C1 segment of cervical spinal cord (tissue), 14 donors: ENCODE measurements at regions not wholly inside any gene's neighbourhood (a gene's known extent, or its start where the extent isn't known, plus 50 kb on each side); places are given as distances from the start of the nearest gene placed in this dataset.
A peak's percentile ranks its signal among the peaks of the same experiment; 100 is the strongest.

Experiments
- DNase-seq, 14 donors: peaks; one replicate each; lab custom pipeline; 2025; lab: John Stamatoyannopoulos, UW

DNA sequence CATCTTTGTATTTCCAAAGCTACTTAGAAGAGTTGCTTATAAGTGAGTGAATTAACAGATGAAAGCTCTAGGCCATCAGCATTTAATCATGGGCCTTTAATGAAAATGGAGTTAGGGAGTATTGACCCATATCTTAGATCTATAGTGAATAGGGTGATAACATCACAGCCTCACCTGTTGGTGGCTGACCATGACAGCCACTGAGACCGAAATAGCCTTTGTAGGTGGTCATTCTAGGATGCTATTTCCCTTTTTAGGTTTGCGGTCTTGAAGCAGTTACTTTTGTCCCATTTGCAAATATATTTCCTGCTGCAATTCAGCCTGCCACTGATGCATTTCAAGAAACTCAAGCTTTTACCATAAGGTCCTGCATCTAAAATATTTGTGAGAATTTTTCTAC, 410.1 kb upstream of the LYPLAL1 start:
- no peak for DNase-seq

DNA sequence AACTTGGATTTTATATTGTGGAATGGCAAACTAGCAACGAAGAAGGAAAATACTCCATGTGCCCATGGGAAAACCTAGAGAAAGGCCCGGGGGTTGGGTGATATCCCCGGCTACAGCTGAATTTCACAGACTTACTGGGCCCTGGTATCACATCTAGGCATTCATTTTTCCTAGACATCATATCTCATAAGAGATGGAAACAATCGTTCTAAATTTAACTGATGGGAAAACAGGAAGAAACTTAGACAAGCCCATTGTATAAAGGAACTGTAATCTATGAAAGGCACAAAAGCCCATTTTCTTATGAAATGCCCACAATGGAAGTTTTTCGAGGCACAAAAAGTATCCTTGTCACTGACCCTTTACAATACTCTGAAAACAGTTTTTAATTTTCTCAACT, 407.9 kb upstream of the LYPLAL1 start:
- DNase-seq: no peak

DNA sequence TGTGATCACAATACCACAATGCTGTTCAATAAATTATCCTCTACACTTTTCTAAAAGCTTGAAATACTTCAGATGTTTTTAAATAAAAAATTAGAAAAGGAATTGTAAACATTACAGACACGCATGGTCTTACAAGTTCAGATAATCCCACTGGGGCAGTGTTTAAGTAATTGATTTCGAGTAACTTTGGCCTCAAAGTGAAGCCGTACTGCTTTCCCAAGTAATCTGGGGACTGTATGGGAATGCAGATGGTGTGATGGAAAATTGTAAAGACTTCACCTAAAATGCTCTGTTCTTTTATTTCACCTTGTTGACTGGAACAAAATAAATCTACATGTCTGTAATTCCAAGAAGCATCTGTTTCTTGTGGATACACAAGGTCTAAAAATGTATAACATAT, 401.7 kb upstream of the LYPLAL1 start:
- DNase-seq: no peak

DNA sequence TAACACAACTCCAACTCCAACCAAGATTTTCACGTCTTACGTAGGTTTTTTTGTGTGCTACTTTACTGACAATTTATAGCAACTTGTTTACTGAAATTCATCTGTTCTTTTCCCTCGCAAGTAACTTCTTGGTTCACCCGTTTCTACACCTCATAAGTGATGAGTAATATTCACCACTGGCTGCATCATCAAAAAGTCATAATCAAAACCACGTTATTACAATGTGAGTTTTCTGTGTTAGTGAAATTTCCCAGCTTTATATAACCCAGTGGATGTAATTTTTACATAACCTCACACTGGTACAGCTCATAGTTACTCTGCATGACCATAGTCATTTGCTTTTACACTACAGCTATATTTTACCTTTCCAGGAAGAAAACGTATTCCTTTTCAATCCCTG, 401.1 kb upstream of the LYPLAL1 start:
- no peak for DNase-seq

DNA sequence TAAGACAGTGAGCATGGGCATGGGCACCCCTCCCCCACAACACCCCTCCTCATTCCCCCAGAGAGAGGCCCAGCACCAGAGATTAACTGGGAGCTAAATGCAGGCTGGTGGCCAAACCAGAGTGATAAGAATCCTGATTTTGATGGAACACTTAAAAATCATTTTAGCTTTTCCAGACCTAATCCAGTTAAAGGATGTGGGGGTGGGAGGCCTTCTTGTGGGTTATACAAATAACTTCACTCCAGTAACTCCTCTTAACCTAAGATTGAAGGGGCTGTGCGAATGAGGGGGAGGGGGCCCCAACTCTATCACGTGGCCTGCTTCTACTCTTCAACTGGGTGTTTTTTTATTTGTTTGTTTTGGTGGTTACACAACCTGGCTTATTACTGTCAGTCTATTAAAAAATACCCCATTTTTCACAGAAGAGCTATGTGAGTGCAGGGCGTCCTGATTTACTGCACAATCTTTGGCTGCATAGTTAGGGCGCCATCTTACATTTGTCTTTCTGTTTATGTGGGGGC, 398.1 kb upstream of the LYPLAL1 start:
- DNase-seq: no peak

DNA sequence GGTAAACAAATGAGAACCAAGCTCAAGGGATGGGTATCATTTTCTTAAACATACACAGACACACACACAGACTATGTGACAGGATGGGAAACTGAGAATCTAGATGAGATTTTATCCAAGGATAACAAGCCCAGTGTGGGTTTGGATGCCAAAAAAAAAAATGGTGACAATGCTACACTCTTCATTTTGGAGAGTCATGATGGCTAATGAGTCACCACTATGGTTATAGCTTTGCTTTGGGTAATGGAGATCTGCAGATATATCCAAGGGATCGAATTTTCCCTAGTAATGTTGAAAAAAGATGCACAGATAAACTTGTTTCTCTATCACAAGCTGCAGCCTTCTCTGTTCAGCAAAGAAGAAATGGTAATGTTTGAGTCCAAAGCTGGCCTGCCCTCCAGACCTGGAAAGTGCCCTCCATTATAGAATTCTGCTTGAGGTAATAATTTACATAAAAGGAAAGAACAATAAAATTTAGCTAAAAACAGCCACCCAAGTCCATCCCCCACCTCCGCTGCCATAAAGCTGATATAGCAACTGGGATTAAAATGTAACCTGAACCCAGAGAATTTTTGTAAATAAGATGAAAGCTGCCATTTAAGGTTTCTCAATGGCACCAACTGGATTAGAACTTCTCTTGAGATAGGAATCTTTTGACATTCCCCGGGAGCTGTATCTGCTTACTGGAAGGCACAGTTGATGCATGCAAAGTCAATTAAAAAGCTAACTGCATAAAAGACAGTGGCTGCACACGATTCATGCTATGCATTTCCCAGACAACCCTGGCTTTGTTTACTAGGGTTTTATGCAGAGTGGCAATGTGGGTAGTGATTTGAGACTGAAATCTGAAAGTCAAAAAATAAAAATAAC, 395.2 kb upstream of the LYPLAL1 start:
- no peak for DNase-seq

DNA sequence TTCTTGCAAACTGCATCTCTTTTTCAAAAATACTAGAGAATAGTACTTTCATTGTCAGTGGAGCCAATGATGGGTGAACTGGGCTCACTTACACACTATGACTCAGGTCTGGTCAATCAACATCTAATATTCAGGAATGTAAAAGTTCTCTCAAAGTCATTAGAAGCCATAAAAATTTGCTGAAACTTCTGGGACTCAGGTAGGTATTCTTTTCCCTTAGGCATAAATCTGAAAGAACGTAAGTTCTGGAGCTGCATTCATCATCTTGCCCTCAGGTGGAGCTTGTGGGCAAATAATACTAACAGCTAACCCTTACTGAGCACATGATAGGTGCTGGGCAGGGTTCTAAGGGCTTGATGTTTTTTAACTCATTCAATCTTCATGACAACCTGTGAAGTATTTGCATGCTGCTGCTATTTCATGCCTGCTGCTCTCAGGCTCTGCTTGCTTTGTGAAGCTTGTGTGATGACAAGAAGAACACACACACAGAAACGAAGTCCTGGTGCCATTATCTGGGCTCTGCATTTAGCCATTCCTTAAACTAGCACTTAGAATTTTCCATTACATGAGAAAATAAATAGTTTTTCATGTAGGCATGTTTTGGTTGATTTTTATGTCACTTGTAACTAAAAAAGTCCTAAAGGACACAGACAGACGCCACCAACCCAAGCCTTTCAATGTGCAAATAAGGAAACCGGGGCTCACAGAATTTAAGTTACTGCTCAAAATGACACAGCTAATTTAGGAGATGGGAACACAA, 394.2 kb upstream of the LYPLAL1 start:
- no peak for DNase-seq

DNA sequence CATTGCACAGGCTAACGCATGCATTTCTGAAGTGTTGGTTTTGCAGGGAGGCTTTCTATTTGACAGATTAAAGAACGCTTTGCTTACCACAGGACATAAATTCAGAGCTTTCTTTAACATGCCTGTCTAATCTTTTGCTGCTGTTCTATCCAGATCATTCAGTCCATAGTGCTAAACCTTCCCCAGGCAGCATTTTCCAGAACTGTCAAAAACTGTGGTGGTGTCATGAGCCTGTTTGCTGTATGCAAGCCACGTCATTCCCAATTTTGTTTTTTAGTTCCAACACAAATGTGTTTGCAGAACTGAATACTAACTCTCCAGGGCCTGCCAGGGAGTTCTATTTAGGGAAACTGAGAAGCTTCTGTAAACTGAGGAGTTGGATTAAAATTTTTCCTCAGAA, 390.5 kb upstream of the LYPLAL1 start:
- DNase-seq: no peak

DNA sequence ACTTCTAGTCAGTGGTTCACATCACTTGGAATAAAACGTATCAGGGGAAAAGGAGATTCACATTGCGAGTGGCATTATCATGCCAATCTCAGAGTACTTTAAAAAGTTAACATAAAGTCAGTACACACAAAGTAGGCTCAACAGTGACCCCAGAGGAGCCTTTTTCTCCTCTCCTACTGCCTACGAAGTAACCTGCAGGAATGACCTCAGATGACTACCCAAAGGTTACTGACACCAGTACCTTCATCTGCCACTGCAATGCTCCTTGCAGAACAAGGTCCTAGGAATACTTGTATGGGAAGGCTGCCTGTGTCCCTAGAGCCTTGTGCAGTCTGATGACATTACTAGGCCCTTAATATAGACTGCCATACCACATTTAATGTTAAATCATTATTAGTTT, 389.8 kb upstream of the LYPLAL1 start:
- no peak for DNase-seq

DNA sequence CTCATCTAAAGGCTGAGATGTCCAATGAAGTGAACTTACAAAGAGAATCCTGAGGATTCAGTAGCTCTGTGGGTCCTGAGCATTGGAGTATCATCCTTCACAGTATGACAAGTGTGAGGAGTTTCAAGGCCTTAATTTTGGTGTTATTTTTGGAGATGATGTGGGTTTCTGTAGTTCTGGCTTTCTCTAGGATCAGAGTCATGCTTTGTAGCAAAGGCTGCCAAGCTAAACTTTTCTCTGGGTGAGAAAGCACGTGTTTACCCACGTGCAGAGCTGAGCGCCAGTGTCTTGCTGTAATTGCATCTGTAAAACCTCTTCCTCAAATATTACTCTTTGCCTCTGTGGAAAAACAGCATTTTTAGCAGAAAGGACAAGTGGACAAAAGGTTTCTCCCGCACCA, 387.8 kb upstream of the LYPLAL1 start:
- DNase-seq: peak in 1 of 14 donors; percentile 11

DNA sequence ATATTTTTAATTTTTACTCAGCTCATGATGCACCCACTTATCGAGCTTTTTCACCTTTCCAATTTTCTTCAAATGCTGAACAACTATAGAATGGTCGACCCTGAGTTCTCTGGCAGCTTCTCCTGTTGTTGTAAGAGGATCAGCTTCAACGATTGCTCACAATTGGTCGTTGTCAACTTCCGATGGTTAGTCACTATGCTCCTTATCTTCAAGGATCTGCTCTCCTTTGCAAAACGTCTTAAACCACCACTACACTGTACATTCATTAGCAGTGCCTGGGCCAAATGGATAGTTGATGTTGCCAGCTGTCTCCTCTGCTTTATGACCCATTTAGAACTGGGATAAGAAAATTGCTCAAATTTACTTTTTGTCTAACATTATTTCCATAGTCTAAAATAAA, 385.9 kb upstream of the LYPLAL1 start:
- DNase-seq: no peak

DNA sequence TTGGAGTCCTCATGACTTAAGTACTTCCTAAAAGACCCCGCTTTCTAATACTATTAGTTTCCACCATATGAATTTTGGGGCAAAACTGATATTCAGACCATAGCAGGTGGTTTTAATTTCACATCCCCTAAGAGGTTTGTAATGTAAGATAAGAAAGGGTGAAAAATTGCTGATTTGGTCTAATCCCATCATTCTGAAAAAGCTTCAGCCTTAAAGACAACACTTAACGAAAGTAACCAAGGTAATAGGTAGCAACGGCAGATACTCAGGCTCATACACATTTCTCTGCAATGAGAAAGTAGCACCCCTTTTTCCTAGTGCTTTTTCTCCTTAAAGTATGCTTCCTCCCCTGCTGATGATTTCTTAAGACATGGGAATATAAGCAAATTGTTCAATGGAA, 376.9 kb upstream of the LYPLAL1 start:
- DNase-seq: no peak

DNA sequence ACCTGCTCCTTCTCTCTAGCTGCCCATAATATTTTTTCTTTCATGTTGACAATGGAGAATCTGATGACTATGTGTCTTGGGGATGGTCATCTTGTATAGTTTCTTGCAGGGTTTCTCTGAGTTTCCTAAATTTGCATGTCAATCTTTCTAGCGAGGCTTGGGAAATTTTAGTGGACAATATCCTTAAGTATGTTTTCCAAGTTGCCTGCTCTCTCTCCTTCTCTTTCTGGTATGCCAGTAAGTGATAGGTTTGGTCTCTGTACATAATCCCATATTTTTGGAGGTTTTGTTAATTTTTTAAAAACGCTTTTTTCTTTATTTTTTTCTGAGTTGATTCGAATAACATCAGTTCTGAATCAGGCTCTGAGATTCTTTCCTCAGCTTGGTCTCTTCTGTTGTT, 370.9 kb upstream of the LYPLAL1 start:
- DNase-seq: no peak

DNA sequence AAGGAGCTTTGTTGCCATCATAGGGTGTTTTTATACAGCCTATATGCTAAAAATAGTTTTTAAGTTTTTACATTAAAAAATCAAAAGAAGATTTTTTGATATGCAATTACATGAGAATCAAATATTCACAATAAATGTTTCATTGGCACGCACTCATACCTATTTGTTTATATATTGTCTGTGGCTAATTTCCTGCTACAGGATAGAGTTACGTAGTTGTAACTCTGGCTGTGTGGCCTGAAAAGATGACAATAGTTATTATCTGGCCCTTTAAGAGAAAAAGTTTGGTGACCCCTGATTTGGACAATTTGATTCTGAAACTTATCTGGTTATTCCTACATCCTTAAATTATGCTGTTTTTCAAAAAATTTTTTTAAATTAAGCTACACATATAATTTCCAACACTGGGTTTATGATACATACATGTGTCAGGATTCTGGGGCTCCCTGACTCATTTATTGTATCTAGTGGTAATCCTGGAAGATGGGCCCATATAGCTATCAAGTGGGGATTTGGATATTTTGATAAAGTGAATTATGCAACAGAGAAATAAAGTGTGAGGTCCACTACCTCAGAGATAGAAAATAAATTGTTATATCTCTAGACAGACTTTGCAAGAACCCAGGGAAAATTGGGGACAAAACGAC, 370.2 kb upstream of the LYPLAL1 start:
- no peak for DNase-seq

DNA sequence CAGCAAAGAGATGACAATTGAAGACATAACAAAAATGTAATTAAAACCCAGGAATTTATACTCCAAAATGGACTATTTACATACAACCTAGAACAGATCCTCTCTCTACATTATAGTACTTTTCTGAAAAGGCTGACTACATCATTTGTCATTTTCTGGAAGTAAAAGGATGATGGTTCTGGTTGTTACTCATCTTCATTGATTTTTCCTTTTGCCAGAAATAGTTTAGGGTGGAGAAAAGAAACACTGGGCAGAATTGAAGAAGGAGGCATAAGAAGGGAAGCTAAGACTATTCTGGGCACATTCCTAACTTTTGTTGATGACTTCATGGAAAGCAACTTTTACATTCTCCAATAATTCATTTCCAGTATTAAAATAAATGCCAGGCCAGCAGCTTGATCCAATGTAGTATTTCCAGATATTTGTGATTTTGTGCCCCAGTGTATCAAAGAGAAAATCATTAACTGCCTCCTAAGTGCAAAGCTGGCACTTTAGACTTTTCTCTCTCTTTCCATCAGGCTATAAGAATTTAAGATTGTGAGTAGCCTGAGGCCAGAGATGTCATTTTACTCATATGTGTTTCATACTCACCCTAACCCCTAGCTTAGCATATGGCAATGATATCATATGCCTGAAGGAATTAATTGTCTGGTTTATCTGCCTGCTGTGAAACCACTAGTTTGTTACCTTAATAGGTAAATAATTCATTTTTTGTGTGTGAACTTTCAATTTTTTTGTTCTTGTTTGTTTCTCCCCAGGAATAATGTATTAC, 369.5 kb upstream of the LYPLAL1 start:
- DNase-seq: no peak

DNA sequence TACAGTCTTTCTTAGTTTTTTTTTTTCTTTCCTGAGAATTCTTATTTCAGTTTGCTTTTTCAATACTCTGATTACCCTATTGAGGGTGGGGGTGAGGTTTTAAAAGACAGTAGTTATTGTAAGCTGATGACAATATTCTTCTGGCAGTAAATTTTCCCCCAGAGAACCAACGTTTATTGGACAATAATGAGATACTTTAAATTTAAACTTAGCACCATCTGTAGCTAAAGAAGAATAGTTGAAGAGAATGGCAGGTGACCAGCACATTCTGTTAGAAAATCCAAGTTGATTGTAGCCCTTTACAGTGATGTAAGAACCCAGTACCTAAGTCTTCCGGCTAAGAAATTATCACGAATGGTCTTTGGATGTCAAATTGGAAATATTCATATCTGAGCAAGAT, 364.6 kb upstream of the LYPLAL1 start:
- no peak for DNase-seq

DNA sequence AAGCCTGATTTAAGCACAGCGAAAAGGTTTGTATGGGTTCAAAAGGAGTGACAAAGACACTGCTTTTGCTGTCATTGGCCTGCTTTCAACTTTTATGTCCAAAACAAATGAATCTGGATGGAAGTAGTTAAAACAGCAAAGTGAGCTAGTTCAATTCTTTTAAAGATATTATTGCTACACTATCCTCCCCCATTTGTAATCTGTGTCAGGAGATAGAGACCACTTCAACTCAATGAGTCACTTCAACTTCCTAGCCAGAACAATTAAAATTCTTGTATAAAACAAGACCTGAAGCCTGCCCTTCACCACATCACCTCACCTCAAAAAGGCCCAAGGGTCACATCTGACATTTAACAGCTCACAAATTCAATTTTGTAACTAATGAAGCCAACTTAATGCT, 364.1 kb upstream of the LYPLAL1 start:
- DNase-seq: no peak

DNA sequence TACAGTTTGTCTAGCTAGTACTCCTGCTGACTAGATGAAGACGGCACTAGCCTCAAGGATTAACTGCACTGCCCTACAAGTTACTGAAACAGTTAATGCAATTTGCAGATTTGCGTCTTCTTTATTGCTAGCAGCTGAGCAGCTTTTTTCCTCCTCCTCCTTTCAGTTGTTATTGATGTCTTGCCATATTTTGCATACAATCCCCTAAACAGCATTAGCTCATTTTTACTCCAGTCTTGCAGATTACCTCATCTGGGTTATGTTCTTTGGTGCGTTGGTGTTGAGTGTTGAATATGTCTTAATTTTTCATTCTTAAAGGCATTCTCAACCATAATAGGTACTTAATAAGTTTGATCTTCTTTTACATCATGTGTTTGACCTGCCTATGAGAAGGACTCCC, 363.4 kb upstream of the LYPLAL1 start:
- DNase-seq: no peak

DNA sequence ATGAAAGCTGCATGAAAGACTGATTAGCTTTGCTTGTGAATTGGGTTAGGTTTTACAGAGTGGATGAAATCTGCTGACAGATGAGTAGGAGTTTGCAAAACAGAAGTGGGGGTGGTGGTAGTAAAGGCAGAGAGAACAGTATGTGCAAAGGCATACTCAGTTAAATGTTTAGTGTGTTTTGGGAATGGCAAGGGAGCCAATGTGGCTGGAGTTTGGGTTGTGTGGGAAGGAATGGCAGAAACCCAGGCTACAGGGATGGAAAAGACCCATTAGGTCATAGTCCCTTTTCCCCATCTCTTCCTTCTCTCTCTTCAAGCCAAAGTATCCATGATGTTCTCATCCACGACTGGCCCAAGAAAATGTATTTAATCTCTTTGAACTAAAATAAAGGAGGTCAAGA, 362.2 kb upstream of the LYPLAL1 start:
- no peak for DNase-seq

DNA sequence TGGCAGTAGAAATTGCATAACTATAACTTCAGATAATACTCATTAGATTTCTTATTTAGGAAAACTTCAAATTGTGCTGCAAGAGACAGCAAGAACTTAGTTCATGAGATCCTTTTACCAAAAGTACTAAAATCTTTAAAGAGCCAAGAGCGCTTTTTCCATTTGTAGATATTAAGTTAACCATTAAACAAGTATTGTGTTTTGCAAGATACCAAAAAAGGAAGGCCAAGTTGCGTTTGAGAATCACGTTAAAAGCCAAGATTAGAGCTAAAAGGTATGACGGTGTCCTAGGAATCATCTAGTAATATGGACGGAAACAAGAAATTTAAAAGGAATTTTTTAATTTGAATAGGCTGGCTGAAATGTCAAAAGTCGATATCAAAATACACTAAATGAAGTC, 361.3 kb upstream of the LYPLAL1 start:
- no peak for DNase-seq

DNA sequence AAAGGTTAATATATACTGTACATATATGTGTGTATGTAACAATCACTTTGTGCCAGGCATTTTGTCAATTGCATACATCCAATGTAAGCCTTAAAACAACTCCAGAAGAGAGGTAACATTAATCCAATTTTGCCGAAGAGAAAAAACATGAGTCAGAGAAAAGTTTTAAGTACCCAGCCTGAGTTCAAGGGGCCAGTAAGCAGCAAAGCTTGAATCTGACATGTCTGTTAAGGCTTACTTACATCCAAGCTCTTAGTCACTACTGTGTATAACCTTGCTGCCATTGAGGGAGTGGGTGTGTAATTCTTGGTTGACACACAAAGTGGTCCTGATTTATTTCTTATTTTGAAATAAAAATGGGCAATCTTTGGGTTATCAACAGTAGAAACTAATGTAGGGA, 360.4 kb upstream of the LYPLAL1 start:
- DNase-seq: no peak

DNA sequence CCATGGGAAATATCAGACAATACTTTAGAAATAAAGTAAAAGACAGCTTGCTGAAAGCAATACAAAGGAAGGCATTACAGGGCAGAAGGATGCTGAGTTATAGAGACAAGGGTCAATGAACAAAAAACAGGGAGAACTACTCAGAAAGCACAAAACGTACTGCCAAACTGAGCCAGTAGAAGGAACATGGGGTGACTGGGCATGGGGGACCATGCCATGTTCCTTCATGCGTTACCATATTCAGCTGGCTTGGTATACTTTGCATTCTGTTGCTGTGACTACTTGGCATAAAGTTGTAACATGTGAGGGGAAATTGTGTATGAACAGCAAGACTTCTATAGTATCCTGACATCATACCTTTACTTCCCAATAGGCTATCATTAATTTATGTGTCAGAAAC, 358.6 kb upstream of the LYPLAL1 start:
- no peak for DNase-seq
